ENCODE measurements at regions not wholly inside any gene's neighbourhood (a gene's known extent, or its start where the extent isn't known, plus 50 kb on each side); places are given as distances from the start of the nearest gene placed in this dataset.

- Histone ChIP-seq H3F3A (ENCODE audit: insufficient read depth, low read length, poor library complexity, severe bottlenecking) (no peaks in the 10 kb centered on the region), H3K79me2 (replicated peaks; ENCODE audit: insufficient read depth, low read length) (no peaks in the 10 kb centered on the region), H3K27me3 (ENCODE audit: insufficient read depth, low read depth, low read length) (no peaks in the 10 kb centered on the region), H3K27ac (ENCODE audit: low read length) (no peak overlapping the region), H3K4me2 (ENCODE audit: low read length) (no peak overlapping the region), H2AFZ (ENCODE audit: low read depth, low read length) (no peak overlapping the region), H3K9me2 (ENCODE audit: insufficient read depth, low read length) (no peaks in the 10 kb centered on the region), H3K9ac (ENCODE audit: low read length) (no peak overlapping the region), H3K4me3 (ENCODE audit: low read length) (no peak overlapping the region), H3K9me3 (ENCODE audit: low read length) (no peaks in the 10 kb centered on the region), H3K36me3 (ENCODE audit: insufficient read depth, low read length) (no peaks in the 10 kb centered on the region), H4K20me1 (ENCODE audit: insufficient read depth) (no peaks in the 10 kb centered on the region)
- TF ChIP-seq SMC3 (conservative IDR thresholded peaks at IDR 0.05; ENCODE audit: poor library complexity) (no peak), TAF1 (IDR thresholded peaks at IDR 0.05; ENCODE audit: low read depth) (no peak), EZH2 (IDR thresholded peaks at IDR 0.05; ENCODE audit: borderline replicate concordance, insufficient read depth, low read length, poor library complexity, severe bottlenecking) (no peak), RAD21 (conservative IDR thresholded peaks at IDR 0.05) (no peak), POLR2AphosphoS5 (IDR thresholded peaks at IDR 0.05) (no peak), MXI1 (conservative IDR thresholded peaks at IDR 0.05; ENCODE audit: poor library complexity, severe bottlenecking) (no peak), REST (IDR thresholded peaks at IDR 0.05; ENCODE audit: borderline replicate concordance) (no peak), CTCF (IDR thresholded peaks at IDR 0.05; ENCODE audit: poor library complexity, severe bottlenecking) (no peak), EP300 (conservative IDR thresholded peaks at IDR 0.05; ENCODE audit: poor library complexity, severe bottlenecking) (no peak)
Observed at GRCh38 chr13:24093047-24093446, 67.5 kb upstream of the SPATA13 start.

GRCh38 chr13:24096659-24097058 is 63.9 kb upstream of the SPATA13 start:
- no peak overlapping the region for H3K9ac ChIP-seq (ENCODE audit: low read length)
- H3K9me3 ChIP-seq (ENCODE audit: low read length), result no peaks in the 10 kb centered on the region
- H3F3A ChIP-seq (ENCODE audit: insufficient read depth, low read length, poor library complexity, severe bottlenecking), result no peaks in the 10 kb centered on the region
- no peaks in the 10 kb centered on the region for H4K20me1 ChIP-seq (ENCODE audit: insufficient read depth)
- H3K4me2 ChIP-seq (ENCODE audit: low read length), result no peak overlapping the region
- no peaks in the 10 kb centered on the region for H3K27me3 ChIP-seq (ENCODE audit: insufficient read depth, low read depth, low read length)
- no peaks in the 10 kb centered on the region for H3K9me2 ChIP-seq (ENCODE audit: insufficient read depth, low read length)
- H3K79me2 ChIP-seq (replicated peaks; ENCODE audit: insufficient read depth, low read length), result no peaks in the 10 kb centered on the region
- no peak overlapping the region for H3K27ac ChIP-seq (ENCODE audit: low read length)
- H3K4me3 ChIP-seq (ENCODE audit: low read length), result no peak overlapping the region
- H3K36me3 ChIP-seq (ENCODE audit: insufficient read depth, low read length), result no peaks in the 10 kb centered on the region
- no peak overlapping the region for H2AFZ ChIP-seq (ENCODE audit: low read depth, low read length)
- TF ChIP-seq EZH2 (IDR thresholded peaks at IDR 0.05; ENCODE audit: borderline replicate concordance, insufficient read depth, low read length, poor library complexity, severe bottlenecking) (no peak), SMC3 (conservative IDR thresholded peaks at IDR 0.05; ENCODE audit: poor library complexity) (no peak), CTCF (IDR thresholded peaks at IDR 0.05; ENCODE audit: poor library complexity, severe bottlenecking) (no peak), RAD21 (conservative IDR thresholded peaks at IDR 0.05) (no peak), TAF1 (IDR thresholded peaks at IDR 0.05; ENCODE audit: low read depth) (no peak), MXI1 (conservative IDR thresholded peaks at IDR 0.05; ENCODE audit: poor library complexity, severe bottlenecking) (no peak), EP300 (conservative IDR thresholded peaks at IDR 0.05; ENCODE audit: poor library complexity, severe bottlenecking) (no peak), POLR2AphosphoS5 (IDR thresholded peaks at IDR 0.05) (no peak), REST (IDR thresholded peaks at IDR 0.05; ENCODE audit: borderline replicate concordance) (no peak)

All from neural cell (in vitro differentiated cells).